ENCODE measurements at regions not wholly inside any gene's neighbourhood (a gene's known extent, or its start where the extent isn't known, plus 50 kb on each side); places are given as distances from the start of the nearest gene placed in this dataset.
"Not testable (repeated sequence)": the region's sequence is repeated elsewhere in the genome, so short reads cannot be mapped to it uniquely, and the experiment has no call there.

GRCh38 chr10:23742368-23742767, 303.5 kb downstream of the OTUD1 start:
- in situ Hi-C loops (cut with HindIII; ENCODE audit: low sequenced_read_pairs): no loop called here

- in situ Hi-C loops (cut with HindIII; ENCODE audit: low sequenced_read_pairs): no loop called here
Observed at GRCh38 chr10:23742807-23743206, 303.9 kb downstream of the OTUD1 start.

GRCh38 chr10:23754179-23754578, 315.3 kb downstream of the OTUD1 start:
- in situ Hi-C loops (cut with HindIII; ENCODE audit: low sequenced_read_pairs): no loop called here

GRCh38 chr10:23754941-23755340, 316.1 kb downstream of the OTUD1 start:
- in situ Hi-C loops (cut with HindIII; ENCODE audit: low sequenced_read_pairs): no loop called here

- in situ Hi-C loops (cut with HindIII; ENCODE audit: low sequenced_read_pairs): no loop called here
Observed at GRCh38 chr10:23755556-23755955, 316.7 kb downstream of the OTUD1 start.

- in situ Hi-C loops (cut with HindIII; ENCODE audit: low sequenced_read_pairs): no loop called here
Observed at GRCh38 chr10:23768281-23768680, 329.4 kb downstream of the OTUD1 start.

- in situ Hi-C loops (cut with HindIII; ENCODE audit: low sequenced_read_pairs): no loop called here
Observed at GRCh38 chr10:23777153-23777552, 338.3 kb downstream of the OTUD1 start.

GRCh38 chr10:23779301-23779700, 340.4 kb downstream of the OTUD1 start:
- in situ Hi-C loops (cut with HindIII; ENCODE audit: low sequenced_read_pairs): no loop called here

GRCh38 chr10:23780331-23780730, 341.5 kb downstream of the OTUD1 start:
- in situ Hi-C loops (cut with HindIII; ENCODE audit: low sequenced_read_pairs): no loop called here

GRCh38 chr10:23786594-23786993, 347.7 kb downstream of the OTUD1 start:
- in situ Hi-C loops (cut with HindIII; ENCODE audit: low sequenced_read_pairs): no loop called here

GRCh38 chr10:23793577-23793976, 354.7 kb downstream of the OTUD1 start:
- in situ Hi-C loops (cut with HindIII; ENCODE audit: low sequenced_read_pairs): no loop called here

GRCh38 chr10:23797452-23797851, 358.6 kb downstream of the OTUD1 start:
- in situ Hi-C loops (cut with HindIII; ENCODE audit: low sequenced_read_pairs): not testable (repeated sequence)

GRCh38 chr10:23804125-23804524, 365.2 kb downstream of the OTUD1 start:
- in situ Hi-C loops (cut with HindIII; ENCODE audit: low sequenced_read_pairs): no loop called here

GRCh38 chr10:23813687-23814086, 374.8 kb downstream of the OTUD1 start:
- in situ Hi-C loops (cut with HindIII; ENCODE audit: low sequenced_read_pairs): no loop called here

- in situ Hi-C loops (cut with HindIII; ENCODE audit: low sequenced_read_pairs): no loop called here
Observed at GRCh38 chr10:23818484-23818883, 379.6 kb downstream of the OTUD1 start.

- in situ Hi-C loops (cut with HindIII; ENCODE audit: low sequenced_read_pairs): no loop called here
Observed at GRCh38 chr10:23820792-23821191, 381.9 kb downstream of the OTUD1 start.

- in situ Hi-C loops (cut with HindIII; ENCODE audit: low sequenced_read_pairs): no loop called here
Observed at GRCh38 chr10:23824822-23825221, 384.1 kb upstream of the KIAA1217 start.

GRCh38 chr10:23826421-23826820, 382.5 kb upstream of the KIAA1217 start:
- in situ Hi-C loops (cut with HindIII; ENCODE audit: low sequenced_read_pairs): no loop called here

- in situ Hi-C loops (cut with HindIII; ENCODE audit: low sequenced_read_pairs): no loop called here
Observed at GRCh38 chr10:23829556-23829955, 379.4 kb upstream of the KIAA1217 start.

- in situ Hi-C loops (cut with HindIII; ENCODE audit: low sequenced_read_pairs): loop anchor here (5.0 kb wide), 2 partner anchors 62 to 88 kb away; no protein-coding TSS in a partner anchor
Observed at GRCh38 chr10:23834091-23834490, 374.8 kb upstream of the KIAA1217 start.

GRCh38 chr10:23850631-23851030, 358.3 kb upstream of the KIAA1217 start:
- in situ Hi-C loops (cut with HindIII; ENCODE audit: low sequenced_read_pairs): no loop called here

- in situ Hi-C loops (cut with HindIII; ENCODE audit: low sequenced_read_pairs): no loop called here
Observed at GRCh38 chr10:23859598-23859997, 349.3 kb upstream of the KIAA1217 start.

- in situ Hi-C loops (cut with HindIII; ENCODE audit: low sequenced_read_pairs): loop anchor here (5.0 kb wide), 1 partner anchor 38 kb away; no protein-coding TSS in a partner anchor
Observed at GRCh38 chr10:23864631-23865147, 344.2 kb upstream of the KIAA1217 start.

Data from endothelial cell of hepatic sinusoid (primary cell).